LHCN-M2 (cell line): ENCODE measurements at regions not wholly inside any gene's neighbourhood (a gene's known extent, or its start where the extent isn't known, plus 50 kb on each side); places are given as distances from the start of the nearest gene placed in this dataset.

ENCODE experiments used
- DNase-seq: peaks from one replicate; pipeline ENCODE4 v3.0.0-alpha.2; 2012; ENCODE audit warnings: low read depth

DNA sequence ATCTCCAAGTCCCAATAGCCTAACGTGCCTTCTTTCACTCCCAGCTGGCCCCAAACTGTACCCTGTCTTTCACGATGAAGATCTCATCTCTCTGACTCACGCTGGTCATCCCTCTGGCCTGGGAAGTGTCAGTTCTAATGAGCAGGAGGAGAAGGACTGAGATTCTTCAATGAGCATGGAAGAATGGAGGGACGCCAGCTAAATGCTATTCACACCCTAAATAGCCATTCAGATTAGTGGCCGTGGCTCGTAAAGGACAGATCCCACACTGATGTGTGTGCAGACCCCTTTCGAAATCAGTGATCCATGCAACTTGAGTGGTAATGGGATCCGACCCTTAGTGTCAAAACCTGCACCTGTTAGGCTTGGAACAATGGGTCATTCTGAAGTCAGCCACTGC, 75.9 kb upstream of the SMYD2 start:
- DNase-seq = no peak

DNA sequence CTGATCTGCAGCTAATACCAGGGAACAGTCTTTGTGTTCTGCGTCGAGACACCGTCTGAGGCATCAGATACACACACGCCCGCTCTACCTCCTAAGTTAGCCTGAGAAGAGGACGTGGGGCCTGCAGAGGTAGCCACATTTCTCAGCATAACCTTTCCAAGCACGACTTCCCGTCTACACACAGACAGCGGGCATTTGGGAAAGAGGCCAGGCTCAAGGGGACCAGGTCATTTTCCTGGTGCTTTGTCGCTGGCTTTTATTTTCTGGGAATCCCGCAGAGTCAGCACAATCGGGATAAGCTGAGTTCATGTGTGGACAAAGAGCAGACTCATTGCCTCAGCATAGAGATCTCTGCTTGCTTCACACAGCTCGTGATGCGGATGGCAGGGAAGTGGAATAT, 72.5 kb upstream of the SMYD2 start:
- no peak for DNase-seq

DNA sequence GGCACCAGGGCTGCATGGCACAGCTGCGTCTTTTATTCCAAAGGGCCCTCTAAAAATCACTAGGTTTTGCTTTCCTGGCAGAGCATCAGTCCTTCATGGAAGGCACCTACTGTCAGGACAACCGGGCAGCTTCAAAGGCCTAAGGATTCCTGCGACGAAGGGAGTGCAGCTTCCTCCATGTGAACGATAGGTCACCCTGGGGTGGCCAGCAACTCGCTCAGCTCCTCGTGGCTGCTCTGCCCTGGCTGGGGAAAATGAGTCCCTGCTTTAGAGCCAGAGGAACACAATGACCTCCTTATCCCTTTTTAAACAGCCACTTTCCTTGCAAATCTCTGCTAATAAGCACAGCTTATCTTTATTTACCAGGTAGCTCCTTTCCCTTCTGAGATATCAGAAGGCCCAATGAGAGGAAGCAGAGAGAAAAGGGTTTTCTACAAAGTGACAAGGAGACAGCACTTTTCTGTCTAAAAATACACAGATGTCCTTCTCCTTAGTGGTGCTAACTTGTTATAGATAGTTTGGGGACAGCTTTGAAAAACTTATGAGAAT, 71.6 kb upstream of the SMYD2 start:
- DNase-seq = no peak

DNA sequence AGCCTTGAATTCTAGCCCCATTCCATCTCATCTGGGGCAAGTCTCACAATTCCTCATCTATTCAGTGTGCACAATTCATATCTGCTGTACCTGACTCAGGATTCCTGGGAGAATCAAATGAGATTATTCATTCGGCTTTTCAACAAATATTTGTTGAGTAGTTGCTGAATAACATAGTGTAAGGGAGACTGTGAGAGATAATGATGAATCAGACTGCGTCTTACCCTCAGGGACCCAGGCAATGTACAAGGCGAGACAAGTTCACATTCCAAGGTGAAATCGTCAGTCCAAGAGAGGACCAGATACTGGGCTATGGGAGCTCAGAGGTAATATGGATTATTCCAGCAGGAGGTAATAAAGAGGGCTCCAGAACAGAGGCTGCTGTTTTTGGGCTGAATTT, 67.8 kb upstream of the SMYD2 start:
- peak; percentile 52 for DNase-seq

DNA sequence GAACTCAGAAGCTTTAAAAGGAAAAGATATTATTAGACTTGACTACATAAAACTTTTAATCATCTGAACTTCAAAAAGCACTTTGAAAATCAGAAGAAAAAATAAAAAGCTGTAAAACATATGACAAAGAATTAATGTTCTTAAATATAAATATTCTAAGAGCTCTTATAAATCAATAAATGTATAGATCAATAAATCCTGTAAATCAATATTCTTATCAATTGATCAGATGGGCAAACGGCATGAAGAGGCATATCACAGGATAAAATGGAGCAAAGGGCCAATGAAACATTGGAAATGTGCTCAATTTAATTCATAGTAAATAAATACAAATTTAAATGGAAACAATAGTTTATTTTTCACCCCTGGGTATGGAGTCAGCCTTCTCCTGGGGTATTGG, 66.1 kb upstream of the SMYD2 start:
- DNase-seq = no peak

DNA sequence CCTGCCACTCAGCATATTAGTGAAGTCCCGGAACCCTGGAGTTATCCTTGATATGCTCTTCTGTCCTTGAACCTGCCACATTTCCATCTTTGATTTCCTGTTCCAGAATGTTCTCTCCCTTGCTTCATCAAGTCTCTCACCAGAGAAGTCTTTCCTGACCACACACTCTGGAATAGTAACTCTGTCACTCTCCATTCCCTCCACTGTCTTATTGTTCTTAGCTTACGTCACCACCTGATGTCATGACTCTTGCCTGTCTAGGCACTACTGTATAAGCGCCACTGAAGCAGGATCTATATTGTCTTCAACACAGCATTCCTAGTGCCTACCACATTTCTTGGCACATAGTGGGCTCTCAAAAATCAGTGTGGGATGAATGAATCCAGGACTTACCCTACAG, 65.4 kb upstream of the SMYD2 start:
- DNase-seq = no peak

DNA sequence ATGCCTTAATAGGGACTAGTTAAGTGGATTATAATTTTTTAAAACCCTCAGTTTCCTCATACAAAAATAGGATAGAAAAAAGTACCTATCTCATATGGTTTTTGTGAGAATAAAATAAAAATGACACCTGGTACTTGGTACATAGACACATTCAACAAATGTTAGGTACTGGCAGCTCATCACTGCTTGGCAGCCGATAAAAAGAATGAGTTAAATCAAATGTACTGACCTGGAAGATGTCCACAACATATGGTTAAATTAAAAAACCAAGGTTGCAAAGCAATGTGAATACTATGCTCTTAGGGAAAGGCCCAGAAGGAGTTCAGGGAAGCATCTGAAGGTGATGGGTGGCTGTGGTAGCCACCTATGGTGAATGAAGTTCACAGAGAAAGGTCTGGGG, 64.9 kb upstream of the SMYD2 start:
- DNase-seq = no peak

DNA sequence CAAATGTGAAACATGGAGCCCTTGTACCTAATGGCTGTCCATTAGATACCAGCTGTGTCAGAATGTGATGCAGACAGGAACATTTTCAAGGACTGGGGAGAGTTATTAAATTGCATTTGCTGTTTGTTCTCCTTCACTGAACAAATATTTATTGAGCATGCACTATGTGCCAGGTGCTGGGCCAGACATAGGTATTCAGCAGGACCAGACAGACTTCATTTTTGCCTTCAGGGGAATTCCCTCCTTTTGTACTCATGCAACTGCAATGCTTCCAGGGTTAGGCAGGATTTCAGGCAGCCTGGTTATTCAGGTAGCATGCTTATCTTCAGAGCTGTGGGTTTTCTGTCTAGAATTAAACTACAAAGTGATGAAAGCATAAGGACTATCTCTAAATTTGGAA, 64.2 kb upstream of the SMYD2 start:
- no peak for DNase-seq

DNA sequence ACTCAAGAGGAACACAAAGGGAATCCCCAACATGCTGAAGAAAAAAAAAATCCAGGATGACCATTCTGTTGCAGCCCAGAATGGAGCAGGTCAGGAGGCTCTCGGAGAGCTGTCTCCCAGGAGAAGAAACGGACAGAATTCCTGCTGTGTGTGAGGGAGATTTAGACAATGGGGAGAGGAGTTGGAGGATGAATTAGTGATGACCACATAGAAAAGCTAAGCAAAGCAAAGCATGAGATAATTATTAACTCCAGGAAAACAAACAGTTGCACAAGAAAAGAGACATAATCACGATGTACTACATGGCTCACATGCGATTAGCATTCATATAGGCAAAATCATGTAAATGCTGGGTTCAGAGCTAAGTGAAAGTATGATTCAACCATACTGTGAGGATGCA, 61.1 kb upstream of the SMYD2 start:
- no peak for DNase-seq

DNA sequence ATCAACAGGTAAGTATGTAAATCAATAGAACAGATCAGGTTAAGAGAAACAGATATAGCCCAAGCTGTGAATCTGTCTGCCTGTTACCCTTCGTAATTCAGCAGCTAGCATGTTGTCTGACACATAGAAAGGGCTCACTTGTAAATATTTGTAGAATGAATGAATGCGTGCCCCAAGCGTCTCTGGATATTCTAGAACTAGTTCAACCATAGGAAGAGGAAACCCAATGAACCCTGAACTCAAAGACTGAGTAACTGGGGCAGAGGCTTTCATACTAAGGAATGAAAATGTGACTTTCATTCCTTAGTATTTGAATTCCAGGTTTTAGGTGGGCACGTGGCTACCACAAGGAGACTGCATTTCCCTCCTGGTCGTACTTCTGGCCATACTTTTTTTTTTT, 60.1 kb upstream of the SMYD2 start:
- no peak for DNase-seq

DNA sequence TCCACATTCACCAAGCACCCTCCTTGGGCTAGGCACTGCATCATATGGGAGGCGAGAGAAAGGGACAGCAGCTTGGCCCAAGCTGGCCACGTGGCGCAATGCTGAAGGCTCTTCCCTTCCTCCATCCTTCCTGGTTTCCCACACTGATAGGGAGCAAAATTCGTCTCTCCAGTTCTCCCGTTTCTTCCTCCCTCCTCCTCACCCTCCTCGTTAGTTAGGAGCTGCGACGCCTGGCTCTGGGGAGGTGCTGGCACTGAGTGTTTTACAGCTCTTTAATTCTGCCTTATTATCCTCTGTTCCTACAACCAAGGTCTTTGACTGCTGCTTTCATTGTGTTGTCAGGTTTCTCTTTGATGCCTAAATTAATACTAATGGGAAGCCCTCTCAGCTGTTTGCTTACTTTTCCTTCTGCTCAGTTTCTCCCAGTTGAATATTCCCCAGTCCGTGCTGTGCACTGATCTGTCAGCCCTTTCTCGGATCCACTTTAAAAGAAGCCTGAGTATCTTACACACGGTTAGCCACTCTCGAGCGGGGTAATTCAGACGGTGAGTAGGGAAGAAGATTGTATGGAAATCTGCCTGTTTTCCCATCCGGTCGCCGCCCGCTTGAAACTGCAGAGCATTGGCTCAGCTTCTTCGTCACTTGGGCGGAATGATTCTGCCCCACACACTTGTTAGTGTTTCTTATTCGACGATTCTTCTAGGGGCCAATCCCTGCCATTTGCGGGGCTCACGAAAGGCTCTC, 56.2 kb upstream of the SMYD2 start:
- DNase-seq = peak; percentile 55

DNA sequence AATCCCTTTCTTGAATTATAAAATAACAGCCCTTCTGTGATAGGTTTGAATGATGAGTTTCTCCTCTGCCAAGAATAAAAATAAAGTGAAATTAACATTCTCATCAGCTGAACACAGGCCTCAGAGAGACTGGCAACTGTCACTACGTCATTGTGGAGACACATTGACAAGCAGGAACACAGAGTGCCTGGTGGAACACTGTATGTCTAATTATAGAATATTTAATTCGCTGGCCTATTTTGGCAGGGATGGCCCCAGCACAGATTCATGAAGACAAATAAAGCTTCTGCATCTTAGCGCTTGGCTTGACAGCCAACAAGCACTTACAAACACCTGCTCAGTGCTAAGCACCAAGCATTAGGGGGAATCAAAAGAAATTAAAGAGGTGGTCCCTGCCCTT, 52.0 kb upstream of the SMYD2 start:
- DNase-seq = no peak

DNA sequence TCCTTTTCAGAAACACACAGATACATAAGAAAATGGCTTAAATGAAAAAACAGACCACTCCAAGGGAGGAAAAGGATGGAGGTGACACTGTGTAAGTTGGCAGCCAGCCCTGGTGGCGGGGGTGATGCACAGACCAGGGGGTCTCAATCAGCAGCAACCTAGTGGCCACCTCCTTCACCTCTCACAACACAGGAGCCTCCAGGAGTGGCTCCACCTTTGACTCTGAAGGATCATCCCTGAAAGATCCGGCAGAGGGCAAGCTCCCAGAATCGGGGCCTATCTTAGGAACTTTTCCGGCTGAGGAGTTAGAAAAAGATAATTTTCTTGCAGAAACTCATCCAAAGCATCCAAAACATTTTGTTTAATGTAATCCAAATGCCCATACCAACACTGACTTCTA, 51.2 kb upstream of the SMYD2 start:
- no peak for DNase-seq
